HEK293T (cell line): ENCODE measurements at regions not wholly inside any gene's neighbourhood (a gene's known extent, or its start where the extent isn't known, plus 50 kb on each side); places are given as distances from the start of the nearest gene placed in this dataset.

ENCODE experiments used
- ARNT ChIP-seq: fragments of 450-650 bp; IDR thresholded peaks from 2 replicates; pipeline ENCODE4 v1.6.1; 2017; ENCODE audit warnings: mild to moderate bottlenecking
- SP1 ChIP-seq: fragments of 450-650 bp; IDR thresholded peaks from 2 replicates; pipeline ENCODE4 v1.6.1; 2017
- SUZ12 ChIP-seq: fragments of 450-650 bp; IDR thresholded peaks from 2 replicates; pipeline ENCODE4 v1.6.1; 2016; ENCODE audit warnings: mild to moderate bottlenecking
- TF ChIP-seq, protein P1 (sequence below): fragments of 450-650 bp; IDR thresholded peaks from 2 replicates; pipeline ENCODE4 v1.6.1; 2016

DNA sequence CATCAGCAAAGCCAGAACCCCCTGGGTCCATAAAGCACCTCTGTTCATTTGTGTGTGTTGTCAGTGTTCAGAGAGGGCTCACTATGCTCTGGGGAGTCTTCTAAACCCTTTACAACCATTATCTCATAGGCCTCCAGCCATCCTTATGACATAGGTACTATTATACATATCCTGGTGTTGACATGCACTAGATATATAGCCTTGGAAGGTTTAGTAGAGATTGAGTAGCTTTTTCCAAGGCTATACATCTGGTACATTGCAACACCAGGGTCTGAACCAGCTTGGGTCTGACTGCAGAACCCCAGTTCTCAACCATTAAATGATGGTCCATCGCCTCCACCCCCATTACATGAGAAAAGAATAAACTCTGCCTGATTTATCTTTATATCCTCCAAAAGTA is 253.6 kb upstream of the MKLN1 start:
- TF ChIP-seq, protein P1, sequence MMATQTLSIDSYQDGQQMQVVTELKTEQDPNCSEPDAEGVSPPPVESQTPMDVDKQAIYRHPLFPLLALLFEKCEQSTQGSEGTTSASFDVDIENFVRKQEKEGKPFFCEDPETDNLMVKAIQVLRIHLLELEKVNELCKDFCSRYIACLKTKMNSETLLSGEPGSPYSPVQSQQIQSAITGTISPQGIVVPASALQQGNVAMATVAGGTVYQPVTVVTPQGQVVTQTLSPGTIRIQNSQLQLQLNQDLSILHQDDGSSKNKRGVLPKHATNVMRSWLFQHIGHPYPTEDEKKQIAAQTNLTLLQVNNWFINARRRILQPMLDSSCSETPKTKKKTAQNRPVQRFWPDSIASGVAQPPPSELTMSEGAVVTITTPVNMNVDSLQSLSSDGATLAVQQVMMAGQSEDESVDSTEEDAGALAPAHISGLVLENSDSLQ: no peak
- TF ChIP-seq SUZ12 (no peak), ARNT (no peak), SP1 (no peak)
